ENCODE measurements at regions not wholly inside any gene's neighbourhood (a gene's known extent, or its start where the extent isn't known, plus 50 kb on each side); places are given as distances from the start of the nearest gene placed in this dataset.

GRCh38 chr13:22108283-22108942, 437.5 kb downstream of the FGF9 start:
- H3K27ac ChIP-seq (ENCODE audit: low read depth, low read length), result no peak overlapping the region

GRCh38 chr13:22108979-22109378, 438.1 kb downstream of the FGF9 start:
- H4K12ac ChIP-seq (ENCODE audit: low read depth, low read length), result no peak overlapping the region

More at GRCh38 chr13:22108283-22108942, 437.5 kb downstream of the FGF9 start:
- peaks cover 2 to 3% of the 10 kb centered on the region in 2 experiments for H3K4me1 ChIP-seq (ENCODE audit: control insufficient read depth in 1 of 2, insufficient read depth in 2 of 2, low read length in 2 of 2)
- no peaks in the 10 kb centered on the region for H3K79me1 ChIP-seq (ENCODE audit: low read length)
- no peak for DNase-seq
- no peak overlapping the region for H3K4ac ChIP-seq (ENCODE audit: low read depth, low read length)
- H2BK120ac ChIP-seq (ENCODE audit: insufficient read depth, low read length, poor library complexity), result no peak overlapping the region
- H3K14ac ChIP-seq (ENCODE audit: low read length), result no peak overlapping the region
- H4K91ac ChIP-seq (ENCODE audit: low read depth, low read length), result no peak overlapping the region
- H3K79me2 ChIP-seq (ENCODE audit: control insufficient read depth, insufficient read depth, low read length, poor library complexity), result no peaks in the 10 kb centered on the region
- H3K4me2 ChIP-seq (ENCODE audit: low read length), result no peak overlapping the region
- H3K18ac ChIP-seq (ENCODE audit: low read length), result no peak overlapping the region
- H2BK5ac ChIP-seq (ENCODE audit: low read depth, low read length, poor library complexity), result no peak overlapping the region
- H2AFZ ChIP-seq (ENCODE audit: insufficient read depth, low read length, poor library complexity), result no peak overlapping the region
- WGBS (ENCODE audit: extremely low coverage, insufficient coverage, insufficient read length), result no CpG with 5 or more reads among the region's 3 CpGs
- H2BK12ac ChIP-seq (ENCODE audit: low read length), result no peak overlapping the region
- H2AK5ac ChIP-seq (ENCODE audit: low read length), result no peak overlapping the region
- H4K12ac ChIP-seq (ENCODE audit: low read depth, low read length), result no peak overlapping the region
- H3K27me3 ChIP-seq (ENCODE audit: insufficient read depth, low read length), result no peaks in the 10 kb centered on the region
- no peaks in the 10 kb centered on the region for H3K36me3 ChIP-seq (ENCODE audit: control insufficient read depth in 1 of 2, insufficient read depth in 2 of 2, low read length in 2 of 2)
- no peaks in the 10 kb centered on the region for H3K9me3 ChIP-seq (ENCODE audit: insufficient read depth, low read depth, low read length)
- no peak overlapping the region for H3K23ac ChIP-seq (ENCODE audit: low read length)
- no peak overlapping the region for H3K4me3 ChIP-seq (ENCODE audit: low read depth, low read length)
- no peak overlapping the region for H3K9ac ChIP-seq (ENCODE audit: low read length)
- no peak overlapping the region for H4K8ac ChIP-seq (ENCODE audit: low read depth, low read length)

DNA sequence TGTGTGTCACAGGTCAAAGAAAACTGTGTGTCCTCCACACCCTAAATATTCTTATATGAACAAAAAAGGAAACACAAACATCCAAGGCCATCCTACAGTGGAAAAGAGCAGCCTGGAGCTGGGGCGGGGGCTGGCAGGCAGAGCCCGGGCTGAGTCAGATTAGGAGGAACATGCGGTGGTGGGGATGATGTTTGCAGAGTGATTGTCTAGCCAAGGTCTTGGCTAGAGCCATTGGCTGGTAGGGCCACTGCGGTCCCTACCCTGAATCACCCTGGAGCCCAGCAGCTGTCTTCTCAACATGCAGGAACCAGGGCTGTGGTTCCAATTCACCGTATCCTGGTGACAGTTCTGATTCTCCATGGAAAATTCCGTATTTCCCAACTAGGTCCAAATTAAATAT, 439.5 kb downstream of the FGF9 start:
- Histone ChIP-seq H2BK12ac (ENCODE audit: low read length) (no peak overlapping the region), H3K27me3 (ENCODE audit: insufficient read depth, low read length) (no peaks in the 10 kb centered on the region), H3K79me2 (ENCODE audit: control insufficient read depth, insufficient read depth, low read length, poor library complexity) (no peaks in the 10 kb centered on the region), H3K9ac (ENCODE audit: low read length) (no peak overlapping the region), H3K14ac (ENCODE audit: low read length) (no peak overlapping the region), H4K8ac (ENCODE audit: low read depth, low read length) (no peak overlapping the region), H3K36me3 (ENCODE audit: control insufficient read depth in 1 of 2, insufficient read depth in 2 of 2, low read length in 2 of 2) (no peaks in the 10 kb centered on the region), H3K4me2 (ENCODE audit: low read length) (no peak overlapping the region), H4K12ac (ENCODE audit: low read depth, low read length) (no peak overlapping the region), H3K18ac (ENCODE audit: low read length) (no peak overlapping the region), H2AFZ (ENCODE audit: insufficient read depth, low read length, poor library complexity) (no peak overlapping the region), H2BK120ac (ENCODE audit: insufficient read depth, low read length, poor library complexity) (no peak overlapping the region), H2BK5ac (ENCODE audit: low read depth, low read length, poor library complexity) (no peak overlapping the region), H3K9me3 (ENCODE audit: insufficient read depth, low read depth, low read length) (no peaks in the 10 kb centered on the region), H3K4me3 (ENCODE audit: low read depth, low read length) (no peak overlapping the region), H3K4me1 (ENCODE audit: control insufficient read depth in 1 of 2, insufficient read depth in 2 of 2, low read length in 2 of 2) (peaks cover 2 to 3% of the 10 kb centered on the region in 2 experiments), H3K4ac (ENCODE audit: low read depth, low read length) (no peak overlapping the region), H2AK5ac (ENCODE audit: low read length) (no peak overlapping the region), H3K79me1 (ENCODE audit: low read length) (no peaks in the 10 kb centered on the region), H4K91ac (ENCODE audit: low read depth, low read length) (no peak overlapping the region), H3K23ac (ENCODE audit: low read length) (no peak overlapping the region), H3K27ac (ENCODE audit: low read depth, low read length) (no peak overlapping the region)
- WGBS (ENCODE audit: extremely low coverage, insufficient coverage, insufficient read length), result no CpG with 5 or more reads among the region's 6 CpGs
- no peak for DNase-seq

More at GRCh38 chr13:22108979-22109378, 438.1 kb downstream of the FGF9 start:
- Histone ChIP-seq H3K4me1 (ENCODE audit: control insufficient read depth in 1 of 2, insufficient read depth in 2 of 2, low read length in 2 of 2) (peaks cover 2 to 3% of the 10 kb centered on the region in 2 experiments), H4K8ac (ENCODE audit: low read depth, low read length) (no peak overlapping the region), H3K23ac (ENCODE audit: low read length) (no peak overlapping the region), H3K27me3 (ENCODE audit: insufficient read depth, low read length) (no peaks in the 10 kb centered on the region), H3K79me2 (ENCODE audit: control insufficient read depth, insufficient read depth, low read length, poor library complexity) (no peaks in the 10 kb centered on the region), H2AFZ (ENCODE audit: insufficient read depth, low read length, poor library complexity) (no peak overlapping the region), H3K36me3 (ENCODE audit: control insufficient read depth in 1 of 2, insufficient read depth in 2 of 2, low read length in 2 of 2) (no peaks in the 10 kb centered on the region), H3K9me3 (ENCODE audit: insufficient read depth, low read depth, low read length) (no peaks in the 10 kb centered on the region), H2BK12ac (ENCODE audit: low read length) (no peak overlapping the region), H3K18ac (ENCODE audit: low read length) (no peak overlapping the region), H4K91ac (ENCODE audit: low read depth, low read length) (no peak overlapping the region), H3K27ac (ENCODE audit: low read depth, low read length) (no peak overlapping the region), H3K9ac (ENCODE audit: low read length) (no peak overlapping the region), H3K4ac (ENCODE audit: low read depth, low read length) (no peak overlapping the region), H3K4me3 (ENCODE audit: low read depth, low read length) (no peak overlapping the region), H3K79me1 (ENCODE audit: low read length) (no peaks in the 10 kb centered on the region), H2BK5ac (ENCODE audit: low read depth, low read length, poor library complexity) (no peak overlapping the region), H2BK120ac (ENCODE audit: insufficient read depth, low read length, poor library complexity) (no peak overlapping the region), H3K14ac (ENCODE audit: low read length) (no peak overlapping the region), H2AK5ac (ENCODE audit: low read length) (no peak overlapping the region), H3K4me2 (ENCODE audit: low read length) (no peak overlapping the region)
- WGBS (ENCODE audit: extremely low coverage, insufficient coverage, insufficient read length), result no CpG with 5 or more reads among the region's 4 CpGs
- no peak for DNase-seq

DNA sequence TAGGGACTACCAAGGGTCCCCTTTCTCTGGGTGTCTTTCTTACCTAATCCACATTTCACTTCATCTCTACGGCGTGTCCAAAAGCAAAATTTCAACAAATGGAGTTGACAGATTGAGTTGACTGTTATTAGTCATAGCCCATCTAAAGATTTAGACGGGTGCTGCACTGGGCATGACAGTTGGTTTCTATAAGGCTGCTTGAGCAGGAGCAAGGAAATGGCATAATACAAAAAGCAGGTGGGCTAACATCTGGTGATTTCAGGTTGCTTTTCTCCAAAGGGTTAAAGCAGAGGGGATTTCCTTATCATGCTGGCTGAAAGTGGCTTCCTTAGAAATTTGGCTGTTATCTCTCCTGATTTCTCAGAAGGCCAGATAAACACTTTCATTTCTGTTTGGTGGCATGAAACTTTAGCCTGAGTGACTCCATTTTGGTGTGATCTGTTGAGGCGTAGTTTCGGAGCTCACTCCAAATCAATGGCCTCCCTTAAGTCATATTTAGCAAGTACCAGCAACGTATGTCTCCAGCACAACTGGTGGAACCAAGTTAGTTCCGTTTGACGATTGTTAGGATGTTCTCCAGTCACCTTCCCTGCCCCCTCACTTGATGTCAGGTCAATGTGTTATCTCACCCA, 440.4 kb downstream of the FGF9 start:
- Histone ChIP-seq H3K18ac (ENCODE audit: low read length) (no peak overlapping the region), H3K9me3 (ENCODE audit: insufficient read depth, low read depth, low read length) (no peaks in the 10 kb centered on the region), H2BK120ac (ENCODE audit: insufficient read depth, low read length, poor library complexity) (no peak overlapping the region), H3K4ac (ENCODE audit: low read depth, low read length) (no peak overlapping the region), H3K79me1 (ENCODE audit: low read length) (no peaks in the 10 kb centered on the region), H3K27ac (ENCODE audit: low read depth, low read length) (no peak overlapping the region), H3K9ac (ENCODE audit: low read length) (no peak overlapping the region), H3K79me2 (ENCODE audit: control insufficient read depth, insufficient read depth, low read length, poor library complexity) (no peaks in the 10 kb centered on the region), H4K12ac (ENCODE audit: low read depth, low read length) (no peak overlapping the region), H3K27me3 (ENCODE audit: insufficient read depth, low read length) (no peaks in the 10 kb centered on the region), H3K4me3 (ENCODE audit: low read depth, low read length) (no peak overlapping the region), H3K14ac (ENCODE audit: low read length) (no peak overlapping the region), H2AK5ac (ENCODE audit: low read length) (no peak overlapping the region), H3K23ac (ENCODE audit: low read length) (no peak overlapping the region), H2AFZ (ENCODE audit: insufficient read depth, low read length, poor library complexity) (no peak overlapping the region), H2BK12ac (ENCODE audit: low read length) (no peak overlapping the region), H3K4me1 (ENCODE audit: control insufficient read depth in 1 of 2, insufficient read depth in 2 of 2, low read length in 2 of 2) (peaks cover 2 to 3% of the 10 kb centered on the region in 2 experiments), H4K91ac (ENCODE audit: low read depth, low read length) (no peak overlapping the region), H3K36me3 (ENCODE audit: control insufficient read depth in 1 of 2, insufficient read depth in 2 of 2, low read length in 2 of 2) (no peaks in the 10 kb centered on the region), H4K8ac (ENCODE audit: low read depth, low read length) (no peak overlapping the region), H2BK5ac (ENCODE audit: low read depth, low read length, poor library complexity) (no peak overlapping the region), H3K4me2 (ENCODE audit: low read length) (no peak overlapping the region)
- no peak for DNase-seq
- no CpG with 5 or more reads among the region's 8 CpGs for WGBS (ENCODE audit: extremely low coverage, insufficient coverage, insufficient read length)
